Hepatocyte (in vitro differentiated cells): ENCODE measurements at regions not wholly inside any gene's neighbourhood (a gene's known extent, or its start where the extent isn't known, plus 50 kb on each side); places are given as distances from the start of the nearest gene placed in this dataset.

ENCODE experiments used
- EZH2 ChIP-seq: fragments of 200-600 bp; sonication (generic); IDR thresholded peaks from 2 replicates; pipeline ENCODE4 v1.6.1; 2016; ENCODE audit warnings: antibody characterized with exemption, mild to moderate bottlenecking, borderline replicate concordance
- TF ChIP-seq, protein P1 (sequence below): fragments of 200-600 bp; sonication (generic); IDR thresholded peaks from 2 replicates; pipeline ENCODE4 v1.5.1; 2016; ENCODE audit warnings: antibody characterized with exemption, mild to moderate bottlenecking; ENCODE audit not compliant: poor library complexity

DNA sequence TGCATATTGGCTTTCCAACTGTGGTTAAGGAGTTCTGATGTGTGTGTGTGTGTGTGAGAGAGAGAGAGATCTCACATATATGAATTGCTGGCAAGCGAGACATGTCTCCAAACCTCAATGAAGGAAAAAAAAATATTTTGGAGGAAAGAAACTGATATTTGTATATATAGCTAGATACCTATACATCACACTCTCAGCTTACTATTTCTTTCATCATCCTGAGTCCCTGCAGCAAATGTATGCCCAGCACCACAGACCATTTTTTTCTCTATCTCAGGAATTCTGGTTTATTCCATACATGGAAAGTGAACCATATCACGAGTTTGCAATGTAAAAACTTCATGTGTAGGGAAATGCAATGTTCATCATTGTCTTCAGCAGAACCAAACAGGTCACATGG is 68.9 kb downstream of the MTERF1 start:
- TF ChIP-seq, protein P1, sequence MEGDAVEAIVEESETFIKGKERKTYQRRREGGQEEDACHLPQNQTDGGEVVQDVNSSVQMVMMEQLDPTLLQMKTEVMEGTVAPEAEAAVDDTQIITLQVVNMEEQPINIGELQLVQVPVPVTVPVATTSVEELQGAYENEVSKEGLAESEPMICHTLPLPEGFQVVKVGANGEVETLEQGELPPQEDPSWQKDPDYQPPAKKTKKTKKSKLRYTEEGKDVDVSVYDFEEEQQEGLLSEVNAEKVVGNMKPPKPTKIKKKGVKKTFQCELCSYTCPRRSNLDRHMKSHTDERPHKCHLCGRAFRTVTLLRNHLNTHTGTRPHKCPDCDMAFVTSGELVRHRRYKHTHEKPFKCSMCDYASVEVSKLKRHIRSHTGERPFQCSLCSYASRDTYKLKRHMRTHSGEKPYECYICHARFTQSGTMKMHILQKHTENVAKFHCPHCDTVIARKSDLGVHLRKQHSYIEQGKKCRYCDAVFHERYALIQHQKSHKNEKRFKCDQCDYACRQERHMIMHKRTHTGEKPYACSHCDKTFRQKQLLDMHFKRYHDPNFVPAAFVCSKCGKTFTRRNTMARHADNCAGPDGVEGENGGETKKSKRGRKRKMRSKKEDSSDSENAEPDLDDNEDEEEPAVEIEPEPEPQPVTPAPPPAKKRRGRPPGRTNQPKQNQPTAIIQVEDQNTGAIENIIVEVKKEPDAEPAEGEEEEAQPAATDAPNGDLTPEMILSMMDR: no peak
- TF ChIP-seq EZH2: no peak
